Hindlimb muscle (tissue), 1 donor: ENCODE measurements at regions not wholly inside any gene's neighbourhood (a gene's known extent, or its start where the extent isn't known, plus 50 kb on each side); places are given as distances from the start of the nearest gene placed in this dataset.
A peak's percentile ranks its signal among the peaks of the same experiment; 100 is the strongest.

ENCODE experiments used
- DNase-seq: peaks from one replicate; pipeline ENCODE4 v3.0.0-alpha.2; 2013

- no peak for DNase-seq
These were observed 167.2 kb upstream of the TAB2 start for GRCh38 chr6:149150301-149150700.

- no peak for DNase-seq
These were observed 166.6 kb upstream of the TAB2 start for GRCh38 chr6:149150801-149151398.

GRCh38 chr6:149152521-149152920 lies 165.0 kb upstream of the TAB2 start:
- no peak for DNase-seq

- peak; percentile 20 for DNase-seq
These were observed 164.4 kb upstream of the TAB2 start for GRCh38 chr6:149153100-149153499.

GRCh38 chr6:149153693-149154092 lies 163.8 kb upstream of the TAB2 start:
- DNase-seq, result no peak

DNA sequence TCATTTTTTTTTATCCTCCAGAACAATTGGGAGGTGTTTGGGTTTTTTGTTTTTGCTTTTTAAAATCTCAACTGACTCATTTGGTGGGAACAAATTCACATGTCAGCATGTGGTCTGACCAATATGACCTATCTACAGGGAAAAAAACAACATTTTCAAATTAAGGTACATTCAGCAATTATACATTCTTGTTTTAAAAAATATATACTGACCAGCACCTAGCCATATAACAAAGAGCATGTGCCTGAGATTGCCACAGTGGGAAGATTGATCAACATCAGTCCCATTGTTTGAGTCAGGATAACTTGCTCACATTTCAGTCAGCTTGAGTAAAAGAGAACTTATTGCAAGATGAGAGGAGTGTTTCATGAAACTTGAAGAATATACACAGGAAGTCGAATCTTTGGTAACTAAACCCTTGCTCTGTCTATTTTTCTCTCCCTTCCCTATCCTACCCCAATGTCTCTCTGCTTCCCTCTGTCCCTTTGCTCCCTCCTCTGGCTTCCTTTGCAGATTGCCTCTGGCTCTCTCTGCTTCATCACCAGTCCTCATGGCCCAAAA lies 163.2 kb upstream of the TAB2 start:
- DNase-seq, result no peak

GRCh38 chr6:149157126-149157525 lies 160.4 kb upstream of the TAB2 start:
- DNase-seq, result no peak

GRCh38 chr6:149158076-149158475 lies 159.4 kb upstream of the TAB2 start:
- no peak for DNase-seq

DNA sequence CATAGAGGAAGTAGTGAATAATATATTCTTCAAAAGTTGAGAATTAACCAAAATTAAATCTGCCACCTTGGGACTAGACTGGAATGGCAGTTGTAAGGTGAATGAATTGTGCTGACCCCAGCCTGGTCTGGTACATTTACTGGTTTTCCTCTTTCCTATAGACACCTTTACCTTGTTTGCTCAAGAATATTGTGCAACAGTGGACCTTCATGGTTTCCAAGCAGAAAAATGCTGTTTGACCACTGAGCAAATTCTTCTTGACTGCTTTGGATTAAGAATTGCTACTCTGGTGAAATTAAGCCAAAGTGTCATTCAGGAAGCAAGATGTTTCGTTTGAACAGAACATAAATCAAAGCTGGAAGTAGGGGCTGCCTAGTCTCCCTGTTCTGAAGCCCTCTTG lies 156.6 kb upstream of the TAB2 start:
- DNase-seq, result no peak

DNA sequence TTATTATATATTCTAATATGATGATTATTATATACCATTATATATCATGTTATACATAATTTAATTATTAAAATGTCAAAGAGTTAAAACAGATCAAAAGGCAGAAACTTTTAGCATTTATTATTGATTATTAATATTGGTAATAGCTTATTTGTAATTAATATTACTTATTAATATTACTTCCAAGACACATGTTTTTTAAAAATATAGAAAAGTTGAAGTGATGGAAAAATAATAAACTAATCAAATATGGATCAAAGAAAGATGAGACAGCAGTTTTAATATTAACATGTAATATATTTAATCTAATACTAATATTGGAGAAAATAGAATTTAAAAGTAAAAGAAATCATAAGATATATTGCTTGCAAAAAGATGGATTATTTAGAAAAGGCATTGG lies 154.6 kb upstream of the TAB2 start:
- DNase-seq, result no peak

DNA sequence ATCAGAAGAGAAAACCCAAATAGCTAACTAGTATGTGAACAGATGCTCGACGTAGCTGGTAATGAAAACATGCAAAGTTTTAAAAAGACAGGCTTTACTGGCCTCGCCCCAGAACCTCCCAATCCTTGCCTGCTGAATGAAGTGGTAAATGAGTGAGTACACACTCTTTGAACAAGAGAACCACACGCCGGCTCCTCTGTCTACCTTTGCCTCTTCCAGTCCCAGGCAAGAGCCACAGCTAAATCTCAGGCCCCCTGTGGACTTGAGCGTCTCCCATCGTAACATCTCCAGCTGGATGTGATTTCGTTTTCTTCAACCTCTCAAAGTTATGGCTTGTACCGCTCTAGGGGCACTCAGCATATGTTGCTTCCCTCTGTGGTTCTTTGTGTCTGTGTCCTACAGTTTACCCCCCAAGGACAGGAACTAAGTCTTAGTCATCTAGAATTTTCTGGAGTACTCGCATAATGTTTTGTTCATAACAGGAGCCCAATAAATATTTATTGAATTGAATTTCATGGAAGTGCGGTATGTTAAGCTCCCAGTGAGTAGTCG lies 153.2 kb upstream of the TAB2 start:
- DNase-seq, result no peak

DNA sequence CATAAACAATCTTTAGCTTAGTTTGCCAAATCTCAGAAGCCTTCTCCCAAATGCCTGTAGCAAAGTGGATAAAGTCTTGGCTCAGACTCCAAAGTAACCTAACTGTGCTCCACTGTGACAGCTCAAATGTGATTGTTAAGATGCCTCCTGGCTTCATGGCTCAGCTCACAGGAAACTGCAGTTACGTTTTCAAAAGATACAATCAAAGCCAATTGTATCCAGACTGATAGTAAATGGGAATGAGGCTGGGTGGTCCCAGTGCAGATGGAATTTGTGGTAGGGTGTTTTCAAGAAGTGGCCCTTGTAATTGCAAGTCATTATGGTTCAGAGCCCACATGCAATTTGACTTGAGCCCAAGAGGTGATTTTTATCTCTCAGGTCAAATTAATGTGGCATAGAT lies 151.2 kb upstream of the TAB2 start:
- no peak for DNase-seq

DNA sequence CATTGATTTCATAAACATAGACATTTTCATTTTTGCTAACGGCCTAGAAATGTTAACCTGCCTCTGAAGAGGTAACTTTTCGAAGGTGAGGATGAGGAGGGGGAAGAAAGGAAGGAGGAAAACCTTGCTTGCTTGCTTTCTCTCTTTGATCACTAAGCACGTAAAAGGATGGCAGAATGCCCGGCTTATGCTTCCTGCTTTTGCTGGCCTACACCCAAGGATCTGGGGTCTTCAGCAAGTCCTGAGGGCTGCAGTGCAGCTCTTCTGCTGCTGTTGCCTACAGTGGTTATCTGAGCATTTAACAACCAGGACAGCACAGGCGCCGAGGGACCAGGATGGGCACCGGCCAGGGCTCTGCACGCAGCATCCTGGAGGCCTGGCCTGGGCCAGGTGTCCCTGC lies 150.8 kb upstream of the TAB2 start:
- no peak for DNase-seq

- DNase-seq, result no peak
These were observed 148.5 kb upstream of the TAB2 start for GRCh38 chr6:149168968-149169367.

GRCh38 chr6:149169761-149170511 lies 147.6 kb upstream of the TAB2 start:
- no peak for DNase-seq

DNA sequence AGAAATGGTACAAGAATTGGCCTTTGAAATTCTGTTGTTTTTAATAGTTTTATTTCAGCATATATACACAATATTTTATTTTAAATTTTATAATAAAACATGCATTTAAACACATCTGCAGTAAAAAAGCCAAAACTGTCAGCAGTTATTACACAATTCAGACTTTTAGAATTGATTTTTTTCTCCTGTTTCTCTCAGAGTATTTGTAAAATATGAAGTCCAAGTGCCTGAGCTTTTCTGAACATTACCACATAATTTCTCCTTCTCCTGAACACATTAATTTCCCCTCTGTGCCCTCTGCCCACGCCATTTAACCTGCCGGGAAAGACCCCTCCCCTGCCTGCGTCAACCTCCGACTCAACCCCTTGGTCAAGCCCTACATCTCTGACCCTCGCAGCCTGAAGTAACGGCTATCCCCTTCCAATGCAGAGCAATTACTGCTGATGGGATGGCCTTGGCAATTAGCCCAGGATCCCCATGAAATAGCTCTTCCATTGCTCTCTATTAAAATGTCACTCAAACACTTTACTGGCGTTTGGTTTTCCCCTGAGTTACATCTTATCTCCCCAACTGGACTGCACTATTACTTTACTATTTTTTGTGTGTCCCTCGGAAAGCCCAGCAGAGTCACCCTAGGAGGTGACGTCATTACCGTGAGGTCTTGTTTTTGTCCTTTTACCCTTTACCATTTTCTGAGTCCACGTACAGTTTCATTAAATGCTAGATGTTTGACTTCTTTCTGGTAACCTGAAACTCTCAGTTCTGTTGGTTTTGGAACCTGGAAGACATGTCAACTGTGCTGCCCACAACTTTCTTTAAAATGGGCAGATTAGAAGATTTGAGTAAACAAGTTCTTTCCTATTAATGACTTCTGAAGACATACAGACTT lies 146.7 kb upstream of the TAB2 start:
- DNase-seq, result peak; percentile 26

DNA sequence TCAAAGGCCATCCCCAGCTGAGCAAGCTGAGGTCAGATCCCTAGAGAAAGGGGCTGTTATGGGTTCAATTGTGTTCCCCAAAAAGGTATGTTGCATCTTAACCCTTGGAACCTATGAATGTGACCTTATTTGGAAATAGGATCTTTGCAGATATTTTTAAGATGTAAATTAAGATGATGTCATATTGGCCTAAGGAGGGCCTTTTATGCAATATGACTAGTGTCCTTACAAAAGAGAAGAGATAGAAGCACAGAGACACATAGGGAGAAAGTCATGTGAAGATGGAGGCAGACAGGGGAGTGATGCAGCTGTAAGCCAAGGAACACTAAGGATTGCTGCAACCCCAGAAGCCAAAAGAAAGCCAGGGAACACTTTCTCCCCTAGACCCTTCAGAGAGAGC lies 144.3 kb upstream of the TAB2 start:
- no peak for DNase-seq

GRCh38 chr6:149174962-149175361 lies 142.6 kb upstream of the TAB2 start:
- no peak for DNase-seq

DNA sequence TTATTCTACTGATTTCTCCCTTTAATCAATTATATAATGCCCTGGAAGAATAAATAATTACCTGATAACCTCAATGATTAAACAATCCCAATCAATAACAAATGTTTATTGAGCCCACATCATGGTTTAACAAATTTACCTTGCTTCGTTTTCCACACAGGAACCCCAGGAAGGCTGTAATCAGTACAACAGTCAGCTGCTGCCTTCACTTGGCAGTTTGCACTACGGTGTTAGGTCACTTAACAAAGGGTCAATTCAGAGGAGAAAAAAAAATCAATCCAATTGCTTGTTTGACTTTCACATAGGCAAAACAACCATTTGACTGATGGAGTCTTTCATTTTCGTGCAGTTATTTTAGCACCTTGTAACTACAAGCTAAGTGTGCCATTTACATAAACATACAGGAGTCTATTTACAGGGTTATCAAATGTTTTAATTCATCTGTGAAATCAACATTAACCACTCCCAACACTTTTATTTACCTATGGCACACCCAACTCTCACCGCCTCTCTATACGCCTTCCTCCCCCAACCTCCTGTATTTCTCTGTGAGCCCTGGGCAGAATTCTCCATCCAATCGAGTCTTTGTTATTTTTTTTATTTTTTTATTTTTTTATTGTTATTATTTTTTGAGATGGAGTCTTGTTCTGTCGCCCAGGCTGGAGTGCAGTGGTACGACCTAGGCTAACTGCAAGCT lies 140.4 kb upstream of the TAB2 start:
- no peak for DNase-seq

- no peak for DNase-seq
These were observed 138.1 kb upstream of the TAB2 start for GRCh38 chr6:149179431-149179830.

DNA sequence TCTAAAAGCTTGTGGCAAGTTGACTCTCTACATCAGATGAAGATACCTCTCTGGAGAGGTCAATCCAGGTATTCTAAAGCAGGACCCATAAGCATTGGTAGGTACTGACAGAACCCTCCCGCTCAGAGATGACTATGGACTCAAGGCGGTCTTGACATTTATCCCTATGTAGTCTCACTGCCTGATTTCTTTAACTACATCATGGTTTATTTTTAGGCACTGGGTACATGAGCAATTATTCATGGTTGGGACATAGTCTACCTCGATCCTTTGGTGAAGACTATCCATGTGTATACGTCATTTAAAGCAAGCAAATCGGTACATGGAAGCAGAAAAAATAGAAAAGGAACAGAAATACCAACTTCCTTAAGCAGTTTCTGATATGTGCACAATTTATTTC lies 136.2 kb upstream of the TAB2 start:
- DNase-seq, result no peak

DNA sequence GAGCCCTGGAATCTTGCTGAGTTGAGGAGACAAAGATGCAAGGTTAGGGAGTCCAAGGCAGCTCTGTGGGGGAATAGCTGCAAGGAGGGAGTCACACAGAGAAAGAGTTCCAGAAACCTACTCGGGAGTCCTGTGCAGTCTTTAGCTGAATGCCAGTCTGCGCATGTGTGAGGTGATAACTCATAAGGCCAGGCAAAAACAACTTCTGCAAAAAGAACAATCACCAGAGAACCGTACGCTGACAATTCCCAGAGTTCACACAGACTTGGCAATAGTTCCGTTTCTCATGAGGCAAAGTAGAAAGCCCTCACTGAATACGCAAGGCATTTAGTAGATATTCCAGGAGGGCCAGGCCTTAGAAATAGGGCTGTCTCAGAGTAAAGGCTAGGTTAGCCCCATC lies 135.2 kb upstream of the TAB2 start:
- no peak for DNase-seq
